KMS-11 (cell line): ENCODE measurements at regions not wholly inside any gene's neighbourhood (a gene's known extent, or its start where the extent isn't known, plus 50 kb on each side); places are given as distances from the start of the nearest gene placed in this dataset.

Source experiments
- H2AFZ ChIP-seq: fragments of 200-600 bp; sonication (generic); 2 replicates; pipeline ENCODE4 v1.6.1; 2016; ENCODE audit warnings: antibody characterized with exemption, mixed run types, low read depth
- H3K27ac ChIP-seq: fragments of 200-600 bp; sonication (generic); 2 replicates; pipeline ENCODE4 v1.6.1; 2016; ENCODE audit warnings: mild to moderate bottlenecking, mixed run types
- H3K27me3 ChIP-seq: fragments of 200-600 bp; sonication (generic); 2 replicates; pipeline ENCODE4 v1.6.1; 2017; ENCODE audit warnings: mild to moderate bottlenecking, low read depth, mixed run types, moderate library complexity; ENCODE audit not compliant: insufficient read depth
- H3K36me3 ChIP-seq: fragments of 200-600 bp; sonication (generic); 2 replicates; pipeline ENCODE4 v1.6.1; 2017; ENCODE audit warnings: mild to moderate bottlenecking, mixed run types; ENCODE audit not compliant: insufficient read depth
- H3K4me1 ChIP-seq: fragments of 200-600 bp; sonication (generic); 2 replicates; pipeline ENCODE4 v1.6.1; 2016; ENCODE audit warnings: mild to moderate bottlenecking, low read depth, mixed run types; ENCODE audit not compliant: poor library complexity, severe bottlenecking
- H3K4me2 ChIP-seq: fragments of 200-600 bp; sonication (generic); 2 replicates; pipeline ENCODE4 v1.7.0; 2016; ENCODE audit warnings: mild to moderate bottlenecking, mixed run types
- H3K4me3 ChIP-seq: fragments of 200-600 bp; sonication (generic); IDR thresholded peaks from 2 replicates; pipeline ENCODE4 v1.6.1; 2017; ENCODE audit warnings: low read depth, low read length, mixed read lengths; ENCODE audit not compliant: insufficient read depth
- H3K79me2 ChIP-seq: fragments of 200-600 bp; sonication (generic); 2 replicates; pipeline ENCODE4 v1.6.1; 2016; ENCODE audit warnings: low read depth, mixed run types; ENCODE audit not compliant: insufficient read depth
- H3K9ac ChIP-seq: fragments of 200-600 bp; sonication (generic); 2 replicates; pipeline ENCODE4 v1.6.1; 2016; ENCODE audit warnings: mild to moderate bottlenecking, mixed run types
- H4K20me1 ChIP-seq: fragments of 200-600 bp; sonication (generic); 2 replicates; pipeline ENCODE4 v1.6.1; 2016; ENCODE audit warnings: mild to moderate bottlenecking, mixed run types; ENCODE audit not compliant: insufficient read depth
- TF ChIP-seq, protein P1 (sequence below): fragments of 200-600 bp; sonication (generic); conservative IDR thresholded peaks from 2 replicates; pipeline ENCODE4 v1.6.1; 2017; ENCODE audit warnings: low read depth, mild to moderate bottlenecking, antibody characterized with exemption, low read length, moderate library complexity, mixed read lengths

GRCh38 chr14:98010784-98011183, 1213.6 kb downstream of the VRK1 start:
- TF ChIP-seq, protein P1, sequence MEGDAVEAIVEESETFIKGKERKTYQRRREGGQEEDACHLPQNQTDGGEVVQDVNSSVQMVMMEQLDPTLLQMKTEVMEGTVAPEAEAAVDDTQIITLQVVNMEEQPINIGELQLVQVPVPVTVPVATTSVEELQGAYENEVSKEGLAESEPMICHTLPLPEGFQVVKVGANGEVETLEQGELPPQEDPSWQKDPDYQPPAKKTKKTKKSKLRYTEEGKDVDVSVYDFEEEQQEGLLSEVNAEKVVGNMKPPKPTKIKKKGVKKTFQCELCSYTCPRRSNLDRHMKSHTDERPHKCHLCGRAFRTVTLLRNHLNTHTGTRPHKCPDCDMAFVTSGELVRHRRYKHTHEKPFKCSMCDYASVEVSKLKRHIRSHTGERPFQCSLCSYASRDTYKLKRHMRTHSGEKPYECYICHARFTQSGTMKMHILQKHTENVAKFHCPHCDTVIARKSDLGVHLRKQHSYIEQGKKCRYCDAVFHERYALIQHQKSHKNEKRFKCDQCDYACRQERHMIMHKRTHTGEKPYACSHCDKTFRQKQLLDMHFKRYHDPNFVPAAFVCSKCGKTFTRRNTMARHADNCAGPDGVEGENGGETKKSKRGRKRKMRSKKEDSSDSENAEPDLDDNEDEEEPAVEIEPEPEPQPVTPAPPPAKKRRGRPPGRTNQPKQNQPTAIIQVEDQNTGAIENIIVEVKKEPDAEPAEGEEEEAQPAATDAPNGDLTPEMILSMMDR = no peak
- peaks cover 3% of the 10 kb centered on the region for H3K4me1 ChIP-seq
- no peak overlapping the region for H3K4me2 ChIP-seq
- H3K4me3 ChIP-seq = no peak overlapping the region
- H4K20me1 ChIP-seq = no peaks in the 10 kb centered on the region
- no peak overlapping the region for H2AFZ ChIP-seq
- no peak overlapping the region for H3K9ac ChIP-seq
- H3K36me3 ChIP-seq = no peaks in the 10 kb centered on the region
- H3K27me3 ChIP-seq = no peaks in the 10 kb centered on the region
- H3K27ac ChIP-seq = no peak overlapping the region
- no peaks in the 10 kb centered on the region for H3K79me2 ChIP-seq

DNA sequence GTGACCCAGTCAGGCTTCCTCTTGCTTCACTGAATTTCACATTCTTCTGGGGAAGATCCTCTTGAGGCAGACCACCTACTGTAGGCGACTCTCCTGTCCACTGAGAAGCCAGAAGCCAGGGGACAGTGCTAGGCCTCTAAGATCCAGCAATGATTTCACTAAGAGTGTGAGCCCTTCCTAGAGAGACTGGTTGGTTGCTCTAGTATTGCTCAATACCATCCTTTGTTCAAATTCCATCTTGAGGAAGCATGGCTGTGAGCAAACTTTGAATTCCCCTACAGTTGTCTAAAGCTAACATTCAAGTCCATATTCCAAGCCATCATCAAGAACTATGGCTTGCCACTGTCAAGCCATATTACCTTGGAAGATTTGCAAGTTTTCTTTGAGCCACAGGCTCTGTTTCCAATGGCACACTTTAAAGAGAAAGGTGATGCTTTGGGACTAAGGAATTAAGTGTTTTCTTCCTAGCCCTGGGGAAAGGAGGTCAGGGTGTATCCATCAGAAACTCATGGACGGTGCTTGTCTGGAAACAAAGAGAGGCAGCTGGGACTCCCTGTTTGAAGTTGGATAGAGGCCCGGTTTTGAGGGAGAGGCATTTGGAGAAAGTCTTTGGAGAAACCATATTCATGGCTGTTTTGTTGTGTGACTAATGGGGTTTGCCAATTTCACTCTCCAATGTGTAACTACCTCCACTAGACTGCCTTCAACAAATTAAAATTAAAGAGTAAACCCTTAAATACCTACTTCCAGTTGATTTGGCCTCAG, 1217.9 kb downstream of the VRK1 start:
- H3K4me1 ChIP-seq = peaks cover 3% of the 10 kb centered on the region
- TF ChIP-seq, protein P1 = no peak
- H4K20me1 ChIP-seq = no peaks in the 10 kb centered on the region
- no peak overlapping the region for H3K27ac ChIP-seq
- no peaks in the 10 kb centered on the region for H3K79me2 ChIP-seq
- H3K4me2 ChIP-seq = no peak overlapping the region
- no peak overlapping the region for H2AFZ ChIP-seq
- H3K27me3 ChIP-seq = no peaks in the 10 kb centered on the region
- no peak overlapping the region for H3K9ac ChIP-seq
- no peak overlapping the region for H3K4me3 ChIP-seq
- H3K36me3 ChIP-seq = no peaks in the 10 kb centered on the region

DNA sequence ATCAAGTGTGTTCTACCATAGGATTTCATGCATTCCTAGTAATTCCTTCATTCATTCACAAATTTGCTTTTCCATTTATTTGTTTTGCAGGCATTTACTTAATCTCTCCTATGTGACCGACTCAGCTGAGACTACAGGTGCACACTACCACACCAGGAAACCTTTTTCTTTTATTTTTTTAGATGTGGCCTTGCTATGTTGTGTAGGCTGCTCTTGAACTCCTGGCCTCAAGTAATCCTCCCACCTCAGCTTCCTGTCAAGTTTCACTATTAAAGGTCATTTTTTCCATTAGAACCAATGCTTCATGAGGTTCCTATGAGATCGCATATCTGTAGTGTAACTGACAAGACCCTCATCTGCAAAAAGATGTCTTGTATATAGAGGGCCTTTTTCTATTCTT, 1218.7 kb downstream of the VRK1 start:
- Histone ChIP-seq H3K27ac (no peak overlapping the region), H2AFZ (no peak overlapping the region), H4K20me1 (no peaks in the 10 kb centered on the region), H3K4me2 (no peak overlapping the region), H3K27me3 (no peaks in the 10 kb centered on the region), H3K79me2 (no peaks in the 10 kb centered on the region), H3K4me1 (peaks cover 3% of the 10 kb centered on the region), H3K4me3 (no peak overlapping the region), H3K9ac (no peak overlapping the region), H3K36me3 (no peaks in the 10 kb centered on the region)
- TF ChIP-seq, protein P1 = no peak

GRCh38 chr14:98018628-98019027, 1221.4 kb downstream of the VRK1 start:
- Histone ChIP-seq H3K36me3 (no peaks in the 10 kb centered on the region), H3K27ac (no peak overlapping the region), H3K79me2 (no peaks in the 10 kb centered on the region), H3K27me3 (no peaks in the 10 kb centered on the region), H4K20me1 (no peaks in the 10 kb centered on the region), H3K4me3 (no peak overlapping the region), H2AFZ (no peak overlapping the region), H3K4me2 (no peak overlapping the region), H3K9ac (no peak overlapping the region), H3K4me1 (no peaks in the 10 kb centered on the region)
- TF ChIP-seq, protein P1 = no peak
